C4-2B (cell line): ENCODE measurements at regions not wholly inside any gene's neighbourhood (a gene's known extent, or its start where the extent isn't known, plus 50 kb on each side); places are given as distances from the start of the nearest gene placed in this dataset.

Source experiments
- ZFX ChIP-seq: fragments of 450-650 bp; IDR thresholded peaks from 2 replicates; pipeline ENCODE4 v1.6.1; 2017
- TF ChIP-seq, protein P1 (sequence below): fragments of 450-650 bp; conservative IDR thresholded peaks from 2 replicates; pipeline ENCODE4 v1.5.1; 2017; ENCODE audit warnings: mild to moderate bottlenecking

DNA sequence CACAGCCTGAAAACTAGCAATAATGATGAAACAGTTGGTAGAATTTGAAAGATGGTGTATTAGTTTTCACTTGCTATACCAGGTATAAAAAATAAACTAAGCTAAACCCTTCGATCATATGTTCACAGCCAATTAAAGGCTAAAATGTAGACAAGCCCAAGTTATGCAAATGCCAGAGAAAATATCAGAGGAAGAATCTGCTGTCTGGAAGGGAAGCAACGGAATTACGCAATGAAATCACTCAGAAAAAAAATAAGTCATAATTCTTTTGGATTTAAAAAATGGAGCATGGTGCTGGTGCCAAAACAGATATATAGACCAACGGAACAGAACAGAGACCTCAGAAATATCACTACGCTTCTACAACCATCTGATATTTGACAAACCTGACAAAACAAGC, 108.3 kb downstream of the ARL4C start:
- TF ChIP-seq, protein P1, sequence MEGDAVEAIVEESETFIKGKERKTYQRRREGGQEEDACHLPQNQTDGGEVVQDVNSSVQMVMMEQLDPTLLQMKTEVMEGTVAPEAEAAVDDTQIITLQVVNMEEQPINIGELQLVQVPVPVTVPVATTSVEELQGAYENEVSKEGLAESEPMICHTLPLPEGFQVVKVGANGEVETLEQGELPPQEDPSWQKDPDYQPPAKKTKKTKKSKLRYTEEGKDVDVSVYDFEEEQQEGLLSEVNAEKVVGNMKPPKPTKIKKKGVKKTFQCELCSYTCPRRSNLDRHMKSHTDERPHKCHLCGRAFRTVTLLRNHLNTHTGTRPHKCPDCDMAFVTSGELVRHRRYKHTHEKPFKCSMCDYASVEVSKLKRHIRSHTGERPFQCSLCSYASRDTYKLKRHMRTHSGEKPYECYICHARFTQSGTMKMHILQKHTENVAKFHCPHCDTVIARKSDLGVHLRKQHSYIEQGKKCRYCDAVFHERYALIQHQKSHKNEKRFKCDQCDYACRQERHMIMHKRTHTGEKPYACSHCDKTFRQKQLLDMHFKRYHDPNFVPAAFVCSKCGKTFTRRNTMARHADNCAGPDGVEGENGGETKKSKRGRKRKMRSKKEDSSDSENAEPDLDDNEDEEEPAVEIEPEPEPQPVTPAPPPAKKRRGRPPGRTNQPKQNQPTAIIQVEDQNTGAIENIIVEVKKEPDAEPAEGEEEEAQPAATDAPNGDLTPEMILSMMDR = no peak
- no peak for TF ChIP-seq ZFX
